ENCODE measurements at regions not wholly inside any gene's neighbourhood (a gene's known extent, or its start where the extent isn't known, plus 50 kb on each side); places are given as distances from the start of the nearest gene placed in this dataset.

DNA sequence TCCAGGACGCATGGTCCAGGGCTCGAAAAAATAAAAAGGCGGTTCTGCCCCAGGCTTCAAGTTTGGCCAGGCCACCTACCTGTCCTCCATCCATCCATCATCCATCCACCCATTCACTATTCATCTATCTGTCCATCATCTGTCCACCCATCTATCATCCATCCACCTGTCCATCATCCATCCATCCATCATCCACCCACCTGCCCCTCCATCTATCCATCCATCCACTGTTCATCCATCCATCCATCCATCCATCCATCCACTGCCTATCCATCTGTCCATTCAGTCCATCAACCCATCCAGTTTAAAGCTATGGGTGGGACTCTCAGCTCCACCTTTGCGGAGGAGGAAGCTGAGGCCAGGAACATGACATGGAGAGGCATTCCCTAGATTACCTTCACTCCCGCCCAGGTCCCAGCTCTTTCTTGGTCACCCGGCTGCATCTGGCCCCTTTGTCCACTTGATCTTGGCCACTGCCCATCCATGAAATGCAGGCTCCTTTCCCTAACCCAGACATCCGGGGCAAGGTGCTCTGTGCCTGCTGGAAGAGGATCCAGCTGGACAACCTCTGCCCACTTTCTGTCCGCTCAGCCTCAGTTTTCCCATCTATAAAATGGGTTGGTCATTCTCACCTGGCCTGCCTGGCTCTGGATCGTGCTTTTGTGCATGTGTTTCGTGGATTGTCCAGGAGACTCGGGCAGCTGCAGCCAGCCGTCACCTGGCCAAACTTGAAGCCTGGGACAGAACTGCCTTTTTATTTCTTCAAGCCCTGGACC, 236.0 kb upstream of the CIBAR2 start:
- H3K36me3 Mint-ChIP-seq, result no peaks in the 10 kb centered on the region
- peaks cover 2 to 4% (median 4%) of the 10 kb centered on the region in 3 donors for H3K9me3 Mint-ChIP-seq
- peaks cover 11% of the 10 kb centered on the region for H3K27me3 Mint-ChIP-seq
- no peak overlapping the region for H3K4me3 Mint-ChIP-seq
- no peak overlapping the region for H3K27ac Mint-ChIP-seq
- H3K4me1 Mint-ChIP-seq, result no peaks in the 10 kb centered on the region

DNA sequence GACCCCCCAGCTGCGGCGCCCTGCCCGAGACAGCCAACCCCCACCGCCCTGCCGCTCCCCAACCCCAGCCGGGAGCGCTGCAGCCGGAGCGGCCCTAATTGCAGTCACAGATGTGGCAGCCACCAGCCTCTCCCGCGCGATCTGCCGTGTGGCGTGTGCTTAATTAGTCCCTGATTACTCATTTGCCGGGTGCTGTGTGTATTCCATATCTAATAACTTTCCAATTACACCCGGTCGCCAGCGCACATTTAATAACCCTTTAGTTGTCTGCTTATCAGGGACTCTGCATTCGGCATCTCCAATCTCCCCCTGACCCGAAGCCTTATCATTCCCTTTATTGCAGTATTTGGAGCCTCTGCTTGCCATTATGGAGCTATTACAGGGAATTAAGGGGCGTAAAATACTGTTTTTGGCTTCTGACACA, 236.7 kb upstream of the CIBAR2 start:
- no peak overlapping the region for H3K4me3 Mint-ChIP-seq
- H3K27ac Mint-ChIP-seq, result no peak overlapping the region
- H3K9me3 Mint-ChIP-seq, result peaks cover 3 to 5% (median 4%) of the 10 kb centered on the region in 3 donors
- no peaks in the 10 kb centered on the region for H3K4me1 Mint-ChIP-seq
- H3K27me3 Mint-ChIP-seq, result peaks cover 8% of the 10 kb centered on the region
- no peaks in the 10 kb centered on the region for H3K36me3 Mint-ChIP-seq

GRCh38 chr16:85349365-85350145, 237.3 kb upstream of the CIBAR2 start:
- no peaks in the 10 kb centered on the region for H3K4me1 Mint-ChIP-seq
- peaks cover 8% of the 10 kb centered on the region for H3K27me3 Mint-ChIP-seq
- peaks cover 4 to 5% (median 4%) of the 10 kb centered on the region in 3 donors for H3K9me3 Mint-ChIP-seq
- H3K27ac Mint-ChIP-seq, result no peak overlapping the region
- H3K36me3 Mint-ChIP-seq, result no peaks in the 10 kb centered on the region
- H3K4me3 Mint-ChIP-seq, result no peak overlapping the region

DNA sequence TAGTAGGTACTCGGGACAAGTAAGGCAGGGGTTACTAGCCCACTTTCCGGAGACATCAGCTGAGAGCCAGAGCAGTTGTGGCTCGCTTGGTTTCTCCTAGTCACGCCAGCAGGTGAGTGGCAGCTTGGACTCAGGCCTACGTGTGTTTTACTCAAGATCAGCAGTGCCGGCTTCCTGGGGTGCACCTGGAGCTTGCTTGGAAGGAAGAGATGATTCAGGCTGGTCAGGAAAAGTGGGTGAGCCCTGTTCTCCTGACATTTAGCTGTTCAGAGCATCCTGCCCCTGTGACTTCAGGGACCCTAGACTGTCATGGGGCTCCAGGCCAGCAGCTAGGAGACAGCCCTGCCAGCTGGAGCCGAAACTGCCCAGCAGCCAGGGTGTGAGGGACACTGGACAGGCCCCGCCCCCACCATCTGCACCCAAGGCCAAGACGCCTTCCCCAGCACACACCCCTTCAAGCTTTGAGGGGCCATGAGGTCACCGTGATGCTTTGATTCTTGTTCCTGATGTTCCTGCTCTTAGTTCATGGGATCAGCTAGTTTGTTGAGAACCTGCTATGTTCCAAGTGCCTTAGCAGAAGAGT, 238.0 kb upstream of the CIBAR2 start:
- Mint-ChIP-seq H3K4me1 (no peaks in the 10 kb centered on the region), H3K27ac (no peak overlapping the region)

GRCh38 chr16:85350973-85351372, 238.7 kb upstream of the CIBAR2 start:
- Mint-ChIP-seq H3K36me3 (no peaks in the 10 kb centered on the region), H3K4me3 (no peak overlapping the region), H3K9me3 (peaks cover 4 to 5% (median 4%) of the 10 kb centered on the region in 3 donors), H3K27ac (no peak overlapping the region), H3K4me1 (no peaks in the 10 kb centered on the region), H3K27me3 (peaks cover 8% of the 10 kb centered on the region)

More for the DNA sequence above, 238.0 kb upstream of the CIBAR2 start:
- Mint-ChIP-seq H3K36me3 (no peaks in the 10 kb centered on the region), H3K4me3 (no peak overlapping the region), H3K27me3 (peaks cover 8% of the 10 kb centered on the region), H3K9me3 (peaks cover 4 to 5% (median 4%) of the 10 kb centered on the region in 3 donors)

- H3K27ac Mint-ChIP-seq, result no peak overlapping the region
- peaks cover 8% of the 10 kb centered on the region for H3K27me3 Mint-ChIP-seq
- peaks cover 4 to 5% (median 4%) of the 10 kb centered on the region in 3 donors for H3K9me3 Mint-ChIP-seq
- no peaks in the 10 kb centered on the region for H3K36me3 Mint-ChIP-seq
- no peaks in the 10 kb centered on the region for H3K4me1 Mint-ChIP-seq
- no peak overlapping the region for H3K4me3 Mint-ChIP-seq
Observed at GRCh38 chr16:85353013-85353412, 240.7 kb upstream of the CIBAR2 start.

DNA sequence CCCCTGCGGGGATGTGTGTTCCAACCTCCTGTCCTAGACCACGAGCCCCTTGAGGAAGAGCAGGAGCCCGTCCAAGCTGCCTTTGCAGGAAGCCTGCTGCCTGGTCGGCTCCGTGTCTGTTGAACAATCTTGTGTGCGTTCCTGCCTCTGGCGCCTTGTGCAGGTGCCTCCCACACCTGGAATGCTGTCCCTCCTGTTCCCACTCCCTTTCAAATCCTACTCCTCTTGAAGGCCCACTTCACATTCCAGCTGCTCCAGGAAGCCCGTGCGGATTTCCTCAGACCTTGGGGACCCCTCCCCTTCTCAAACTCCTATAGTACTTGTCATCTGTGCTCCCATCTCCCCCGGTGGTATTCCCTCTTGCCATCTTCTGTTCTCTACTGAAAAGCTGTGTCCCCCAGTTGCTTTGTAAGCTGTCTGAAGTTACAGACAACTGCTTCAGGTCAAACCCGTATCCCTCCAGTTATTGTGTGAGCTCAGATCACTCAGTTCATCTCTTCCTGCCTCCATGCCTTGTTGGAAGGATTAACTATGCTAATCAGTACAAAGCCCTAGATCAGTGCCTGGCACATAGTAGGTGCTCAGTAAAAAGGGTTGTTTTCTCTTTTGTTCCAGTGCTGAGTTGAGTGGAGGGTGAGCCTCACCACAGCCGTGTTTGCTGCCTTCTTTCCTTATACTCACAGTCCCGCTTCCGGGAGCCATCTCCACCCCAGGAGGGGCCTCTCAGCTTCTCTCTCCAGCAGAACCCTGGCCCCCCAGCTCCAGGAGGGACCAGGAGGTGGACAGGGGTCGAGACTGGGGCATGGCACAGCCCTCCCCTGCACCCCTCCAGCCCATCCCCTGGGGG, 241.8 kb upstream of the CIBAR2 start:
- H3K36me3 Mint-ChIP-seq, result no peaks in the 10 kb centered on the region
- no peak overlapping the region for H3K4me3 Mint-ChIP-seq
- peaks cover 4 to 5% (median 4%) of the 10 kb centered on the region in 3 donors for H3K9me3 Mint-ChIP-seq
- H3K4me1 Mint-ChIP-seq, result no peaks in the 10 kb centered on the region
- no peak overlapping the region for H3K27ac Mint-ChIP-seq
- peaks cover 5% of the 10 kb centered on the region for H3K27me3 Mint-ChIP-seq

DNA sequence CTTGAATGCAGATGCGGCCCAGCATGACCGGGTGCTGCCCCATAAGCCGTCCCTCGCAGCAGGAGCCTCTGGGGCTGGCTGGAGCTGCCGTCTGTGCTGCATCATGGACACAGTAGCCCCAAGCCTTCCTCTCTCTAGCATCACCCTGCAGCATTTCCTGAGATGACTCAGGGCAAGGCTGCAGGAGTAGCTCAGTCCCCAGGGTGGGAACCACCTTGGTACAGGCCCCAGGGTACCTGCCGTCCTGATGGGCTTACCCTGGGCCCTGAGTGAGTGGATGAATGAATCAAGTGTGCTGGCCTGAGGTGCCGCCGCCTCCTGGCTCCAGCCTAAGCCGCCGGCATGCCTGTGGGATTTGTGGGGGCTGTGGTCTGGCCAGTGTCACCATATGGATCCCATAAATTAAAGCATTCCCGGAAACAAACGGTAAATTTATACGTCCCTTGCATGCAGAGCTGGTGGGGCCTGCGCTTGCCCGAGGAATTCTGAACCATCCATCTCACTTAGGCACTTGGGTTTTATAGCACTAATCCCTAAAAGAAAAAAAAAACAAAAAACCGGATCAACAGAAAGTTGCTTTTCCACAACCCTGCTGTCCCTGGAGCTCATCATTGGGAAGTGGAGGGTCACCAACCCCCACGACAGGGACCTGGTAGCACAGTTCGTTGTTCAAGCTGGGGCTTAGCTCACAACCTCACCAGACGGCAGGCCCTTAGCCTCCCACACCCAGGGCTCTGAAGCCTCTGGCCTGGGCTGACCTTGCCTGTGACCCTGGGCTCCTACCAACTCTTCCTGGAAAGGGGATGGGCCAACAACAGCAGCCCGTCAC, 242.6 kb upstream of the CIBAR2 start:
- peaks cover 9% of the 10 kb centered on the region for H3K27me3 Mint-ChIP-seq
- peaks cover 4 to 5% (median 4%) of the 10 kb centered on the region in 3 donors for H3K9me3 Mint-ChIP-seq
- H3K27ac Mint-ChIP-seq, result no peak overlapping the region
- H3K36me3 Mint-ChIP-seq, result no peaks in the 10 kb centered on the region
- H3K4me1 Mint-ChIP-seq, result no peaks in the 10 kb centered on the region
- H3K4me3 Mint-ChIP-seq, result no peak overlapping the region

- no peaks in the 10 kb centered on the region for H3K36me3 Mint-ChIP-seq
- H3K27me3 Mint-ChIP-seq, result peaks cover 6% of the 10 kb centered on the region
- H3K4me3 Mint-ChIP-seq, result no peak overlapping the region
- no peaks in the 10 kb centered on the region for H3K4me1 Mint-ChIP-seq
- H3K27ac Mint-ChIP-seq, result no peak overlapping the region
- H3K9me3 Mint-ChIP-seq, result peaks cover 4 to 5% (median 4%) of the 10 kb centered on the region in 3 donors
Observed at GRCh38 chr16:85355515-85355837, 243.2 kb upstream of the CIBAR2 start.

DNA sequence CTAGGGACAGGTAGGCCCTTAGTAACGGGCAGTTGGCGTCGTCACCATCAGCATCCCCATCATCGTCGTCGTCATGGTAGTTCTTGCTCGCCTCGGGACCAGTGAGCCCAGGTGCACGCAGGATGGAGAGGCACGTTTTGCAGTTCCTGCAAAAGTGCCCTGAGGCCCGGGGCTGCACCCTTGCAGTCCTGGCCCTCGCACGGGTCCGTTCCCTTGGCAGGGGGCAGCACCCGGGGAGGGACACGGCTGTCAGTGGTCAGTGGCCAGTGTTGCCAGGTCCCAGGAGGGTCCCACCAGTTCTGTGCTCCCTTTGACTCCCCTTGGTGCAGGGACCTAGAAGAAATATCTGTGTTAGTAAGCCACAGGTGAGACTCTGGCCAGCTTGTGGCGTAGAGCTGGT, 243.9 kb upstream of the CIBAR2 start:
- peaks cover 4% of the 10 kb centered on the region for H3K27me3 Mint-ChIP-seq
- peaks cover 4 to 8% (median 5%) of the 10 kb centered on the region in 3 donors for H3K9me3 Mint-ChIP-seq
- H3K4me1 Mint-ChIP-seq, result no peaks in the 10 kb centered on the region
- H3K4me3 Mint-ChIP-seq, result no peak overlapping the region
- H3K36me3 Mint-ChIP-seq, result no peaks in the 10 kb centered on the region
- H3K27ac Mint-ChIP-seq, result no peak overlapping the region

GRCh38 chr16:85357323-85357722, 245.1 kb upstream of the CIBAR2 start:
- Mint-ChIP-seq H3K27me3 (peaks cover 4% of the 10 kb centered on the region), H3K4me1 (no peaks in the 10 kb centered on the region), H3K27ac (no peak overlapping the region), H3K9me3 (peaks cover 4 to 8% (median 5%) of the 10 kb centered on the region in 3 donors), H3K36me3 (no peaks in the 10 kb centered on the region), H3K4me3 (no peak overlapping the region)

DNA sequence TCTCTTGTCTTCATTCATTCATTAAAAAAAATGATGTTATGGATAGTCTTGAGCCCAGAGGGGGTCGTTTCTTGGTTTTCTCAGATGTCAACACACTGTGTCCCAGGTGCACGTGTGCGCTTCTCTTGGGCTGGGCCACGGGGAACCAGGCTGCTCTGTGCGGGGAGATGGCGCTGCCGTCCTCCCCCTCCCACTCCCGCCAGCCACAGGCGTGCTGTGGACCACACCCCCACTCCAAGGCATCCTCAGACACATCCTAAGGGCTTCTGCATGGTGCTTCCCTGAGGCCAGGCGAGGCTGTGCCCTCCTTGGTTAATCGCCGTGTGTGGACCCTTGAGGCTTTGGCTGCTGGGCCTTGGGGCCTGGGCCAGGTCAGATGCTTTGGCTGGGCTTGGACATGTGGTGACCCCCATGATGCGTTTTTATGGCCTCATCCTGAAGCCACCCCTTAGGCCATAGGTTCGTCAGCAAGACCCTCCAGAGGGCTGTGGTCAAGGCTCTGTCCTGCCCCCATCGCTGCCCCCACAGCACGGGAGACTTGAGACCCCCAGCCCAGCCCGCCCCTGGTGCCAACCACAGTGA, 245.7 kb upstream of the CIBAR2 start:
- Mint-ChIP-seq H3K9me3 (peaks cover 3 to 8% (median 4%) of the 10 kb centered on the region in 3 donors), H3K4me3 (no peak overlapping the region), H3K4me1 (no peaks in the 10 kb centered on the region), H3K27me3 (peaks cover 4% of the 10 kb centered on the region), H3K27ac (no peak overlapping the region), H3K36me3 (no peaks in the 10 kb centered on the region)

- Mint-ChIP-seq H3K4me1 (no peaks in the 10 kb centered on the region), H3K27ac (no peak overlapping the region), H3K4me3 (no peak overlapping the region), H3K9me3 (peaks cover 0 to 7% (median 0%) of the 10 kb centered on the region in 3 donors), H3K36me3 (no peaks in the 10 kb centered on the region), H3K27me3 (peaks cover 4% of the 10 kb centered on the region)
Observed at GRCh38 chr16:85358704-85359146, 246.5 kb upstream of the CIBAR2 start.
